ENCODE measurements at regions not wholly inside any gene's neighbourhood (a gene's known extent, or its start where the extent isn't known, plus 50 kb on each side); places are given as distances from the start of the nearest gene placed in this dataset.

GRCh38 chr9:107426126-107426525 is 63.4 kb downstream of the KLF4 start:
- TF ChIP-seq POLR2A (IDR thresholded peaks at IDR 0.05; ENCODE audit: low read depth, low read length) (no peak), POLR2AphosphoS5 (IDR thresholded peaks at IDR 0.05; ENCODE audit: low read depth, low read length) (no peak)

Data from GM12892 (cell line).